ENCODE measurements at regions not wholly inside any gene's neighbourhood (a gene's known extent, or its start where the extent isn't known, plus 50 kb on each side); places are given as distances from the start of the nearest gene placed in this dataset.

- TF ChIP-seq, protein P1, sequence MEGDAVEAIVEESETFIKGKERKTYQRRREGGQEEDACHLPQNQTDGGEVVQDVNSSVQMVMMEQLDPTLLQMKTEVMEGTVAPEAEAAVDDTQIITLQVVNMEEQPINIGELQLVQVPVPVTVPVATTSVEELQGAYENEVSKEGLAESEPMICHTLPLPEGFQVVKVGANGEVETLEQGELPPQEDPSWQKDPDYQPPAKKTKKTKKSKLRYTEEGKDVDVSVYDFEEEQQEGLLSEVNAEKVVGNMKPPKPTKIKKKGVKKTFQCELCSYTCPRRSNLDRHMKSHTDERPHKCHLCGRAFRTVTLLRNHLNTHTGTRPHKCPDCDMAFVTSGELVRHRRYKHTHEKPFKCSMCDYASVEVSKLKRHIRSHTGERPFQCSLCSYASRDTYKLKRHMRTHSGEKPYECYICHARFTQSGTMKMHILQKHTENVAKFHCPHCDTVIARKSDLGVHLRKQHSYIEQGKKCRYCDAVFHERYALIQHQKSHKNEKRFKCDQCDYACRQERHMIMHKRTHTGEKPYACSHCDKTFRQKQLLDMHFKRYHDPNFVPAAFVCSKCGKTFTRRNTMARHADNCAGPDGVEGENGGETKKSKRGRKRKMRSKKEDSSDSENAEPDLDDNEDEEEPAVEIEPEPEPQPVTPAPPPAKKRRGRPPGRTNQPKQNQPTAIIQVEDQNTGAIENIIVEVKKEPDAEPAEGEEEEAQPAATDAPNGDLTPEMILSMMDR (IDR thresholded peaks at IDR 0.05) = no peak
- no peak for TF ChIP-seq POLR2A (IDR thresholded peaks at IDR 0.05)
Observed at GRCh38 chr20:60764771-60765170, 487.3 kb upstream of the CDH4 start.

Data from lower leg skin (tissue), 3 donors.